ENCODE measurements at regions not wholly inside any gene's neighbourhood (a gene's known extent, or its start where the extent isn't known, plus 50 kb on each side); places are given as distances from the start of the nearest gene placed in this dataset.

DNA sequence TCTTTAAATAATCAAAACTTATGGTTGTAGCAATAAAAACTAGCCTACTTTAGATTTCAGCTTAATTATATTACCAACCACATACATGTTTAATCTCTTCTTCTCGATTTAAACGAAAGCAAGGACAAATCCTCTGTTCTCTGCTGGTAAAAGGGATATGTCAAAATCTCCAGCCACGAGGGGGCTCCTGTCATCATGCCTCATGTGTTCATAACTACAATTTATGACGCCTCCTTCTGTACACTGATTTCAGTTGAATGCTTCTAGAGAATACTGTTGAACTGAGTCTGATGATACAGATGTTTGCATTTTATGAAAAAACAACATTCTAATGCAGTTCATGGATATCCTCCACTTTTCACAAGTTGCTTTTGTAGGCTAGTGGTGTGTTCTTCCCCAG, 220.0 kb upstream of the DPP6 start:
- ChIA-PET POLR2A (no interaction called here), CTCF (no interaction called here)
- Histone ChIP-seq H3K4me1 (ENCODE audit: control insufficient read depth, insufficient read depth, low read length) (no peaks in the 10 kb centered on the region), H3K9me3 (ENCODE audit: control insufficient read depth, insufficient read depth, low read depth, low read length) (no peaks in the 10 kb centered on the region), H3K4me3 (ENCODE audit: low read depth, low read length) (no peak overlapping the region), H3K36me3 (ENCODE audit: control insufficient read depth in 2 of 2, insufficient read depth in 1 of 2, low read length in 2 of 2) (no peaks in the 10 kb centered on the region), H3K27ac (ENCODE audit: extremely low read depth, low read depth, low read length) (no peak overlapping the region)
- TF ChIP-seq ZNF544 (tag by site-specific recombination; IDR thresholded peaks at IDR 0.05) (no peak), ZNF114 (tag by site-specific recombination; IDR thresholded peaks at IDR 0.05) (no peak), ZNF610 (tag by site-specific recombination; IDR thresholded peaks at IDR 0.05; ENCODE audit: borderline replicate concordance) (no peak), ZNF266 (tag by site-specific recombination; IDR thresholded peaks at IDR 0.05; ENCODE audit: low read depth) (no peak), ZNF555 (tag by site-specific recombination; conservative IDR thresholded peaks at IDR 0.05) (no peak), ZNF16 (tag by site-specific recombination; IDR thresholded peaks at IDR 0.05; ENCODE audit: low read depth) (no peak), ZNF626 (tag by site-specific recombination; IDR thresholded peaks at IDR 0.05) (no peak), ZNF169 (tag by site-specific recombination; IDR thresholded peaks at IDR 0.05) (no peak), ZNF792 (tag by site-specific recombination; IDR thresholded peaks at IDR 0.05) (no peak), ZNF423 (tag by site-specific recombination; IDR thresholded peaks at IDR 0.05) (no peak), ZNF560 (tag by site-specific recombination; IDR thresholded peaks at IDR 0.05; ENCODE audit: borderline replicate concordance) (no peak), EGR2 (tag by site-specific recombination; IDR thresholded peaks at IDR 0.05; ENCODE audit: low read depth) (no peak), ZNF596 (tag by site-specific recombination; IDR thresholded peaks at IDR 0.05) (no peak), ZBTB48 (tag by site-specific recombination; IDR thresholded peaks at IDR 0.05) (no peak), ZXDB (tag by site-specific recombination; IDR thresholded peaks at IDR 0.05) (no peak)
- TF ChIP-seq, protein P1, sequence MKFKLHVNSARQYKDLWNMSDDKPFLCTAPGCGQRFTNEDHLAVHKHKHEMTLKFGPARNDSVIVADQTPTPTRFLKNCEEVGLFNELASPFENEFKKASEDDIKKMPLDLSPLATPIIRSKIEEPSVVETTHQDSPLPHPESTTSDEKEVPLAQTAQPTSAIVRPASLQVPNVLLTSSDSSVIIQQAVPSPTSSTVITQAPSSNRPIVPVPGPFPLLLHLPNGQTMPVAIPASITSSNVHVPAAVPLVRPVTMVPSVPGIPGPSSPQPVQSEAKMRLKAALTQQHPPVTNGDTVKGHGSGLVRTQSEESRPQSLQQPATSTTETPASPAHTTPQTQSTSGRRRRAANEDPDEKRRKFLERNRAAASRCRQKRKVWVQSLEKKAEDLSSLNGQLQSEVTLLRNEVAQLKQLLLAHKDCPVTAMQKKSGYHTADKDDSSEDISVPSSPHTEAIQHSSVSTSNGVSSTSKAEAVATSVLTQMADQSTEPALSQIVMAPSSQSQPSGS (tag by site-specific recombination; IDR thresholded peaks at IDR 0.05; ENCODE audit: low read depth), result no peak
- TF ChIP-seq, protein P2, sequence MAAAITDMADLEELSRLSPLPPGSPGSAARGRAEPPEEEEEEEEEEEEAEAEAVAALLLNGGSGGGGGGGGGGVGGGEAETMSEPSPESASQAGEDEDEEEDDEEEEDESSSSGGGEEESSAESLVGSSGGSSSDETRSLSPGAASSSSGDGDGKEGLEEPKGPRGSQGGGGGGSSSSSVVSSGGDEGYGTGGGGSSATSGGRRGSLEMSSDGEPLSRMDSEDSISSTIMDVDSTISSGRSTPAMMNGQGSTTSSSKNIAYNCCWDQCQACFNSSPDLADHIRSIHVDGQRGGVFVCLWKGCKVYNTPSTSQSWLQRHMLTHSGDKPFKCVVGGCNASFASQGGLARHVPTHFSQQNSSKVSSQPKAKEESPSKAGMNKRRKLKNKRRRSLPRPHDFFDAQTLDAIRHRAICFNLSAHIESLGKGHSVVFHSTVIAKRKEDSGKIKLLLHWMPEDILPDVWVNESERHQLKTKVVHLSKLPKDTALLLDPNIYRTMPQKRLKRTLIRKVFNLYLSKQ (tag by site-specific recombination; IDR thresholded peaks at IDR 0.05; ENCODE audit: borderline replicate concordance), result no peak
- TF ChIP-seq, protein P3, sequence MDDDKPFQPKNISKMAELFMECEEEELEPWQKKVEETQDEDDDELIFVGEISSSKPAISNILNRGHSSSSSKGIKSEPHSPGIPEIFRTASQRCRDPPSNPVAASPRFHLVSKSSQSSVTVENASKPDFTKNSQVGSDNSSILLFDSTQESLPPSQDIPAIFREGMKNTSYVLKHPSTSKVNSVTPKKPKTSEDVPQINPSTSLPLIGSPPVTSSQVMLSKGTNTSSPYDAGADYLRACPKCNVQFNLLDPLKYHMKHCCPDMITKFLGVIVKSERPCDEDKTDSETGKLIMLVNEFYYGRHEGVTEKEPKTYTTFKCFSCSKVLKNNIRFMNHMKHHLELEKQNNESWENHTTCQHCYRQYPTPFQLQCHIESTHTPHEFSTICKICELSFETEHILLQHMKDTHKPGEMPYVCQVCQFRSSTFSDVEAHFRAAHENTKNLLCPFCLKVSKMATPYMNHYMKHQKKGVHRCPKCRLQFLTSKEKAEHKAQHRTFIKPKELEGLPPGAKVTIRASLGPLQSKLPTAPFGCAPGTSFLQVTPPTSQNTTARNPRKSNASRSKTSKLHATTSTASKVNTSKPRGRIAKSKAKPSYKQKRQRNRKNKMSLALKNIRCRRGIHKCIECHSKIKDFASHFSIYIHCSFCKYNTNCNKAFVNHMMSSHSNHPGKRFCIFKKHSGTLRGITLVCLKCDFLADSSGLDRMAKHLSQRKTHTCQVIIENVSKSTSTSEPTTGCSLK (tag by site-specific recombination; IDR thresholded peaks at IDR 0.05), result no peak

DNA sequence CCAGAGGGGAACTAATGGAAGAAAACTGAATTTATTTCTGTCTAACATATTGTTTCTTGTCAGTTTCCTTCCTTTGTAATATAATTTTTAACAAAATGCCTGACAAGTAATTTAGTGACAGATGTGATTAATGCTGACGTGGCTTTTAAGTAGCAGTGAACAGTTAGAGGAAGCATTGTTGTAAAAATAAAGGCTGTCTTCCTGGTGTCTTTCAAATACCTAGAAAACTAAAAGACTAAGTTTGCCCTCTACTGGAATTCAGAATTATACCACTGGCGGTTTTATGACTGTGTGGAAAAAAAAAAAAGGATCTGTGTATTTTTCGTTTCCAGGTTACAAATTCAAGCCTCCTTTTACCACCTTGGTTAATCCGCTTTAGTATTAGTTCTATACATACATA, 217.1 kb upstream of the DPP6 start:
- Histone ChIP-seq H3K36me3 (ENCODE audit: control insufficient read depth in 2 of 2, insufficient read depth in 1 of 2, low read length in 2 of 2) (no peaks in the 10 kb centered on the region), H3K27ac (ENCODE audit: extremely low read depth, low read depth, low read length) (no peak overlapping the region), H3K4me3 (ENCODE audit: low read depth, low read length) (no peak overlapping the region), H3K9me3 (ENCODE audit: control insufficient read depth, insufficient read depth, low read depth, low read length) (no peaks in the 10 kb centered on the region), H3K4me1 (ENCODE audit: control insufficient read depth, insufficient read depth, low read length) (no peaks in the 10 kb centered on the region)
- ChIA-PET POLR2A (no interaction called here), CTCF (no interaction called here)
- TF ChIP-seq, protein P4, sequence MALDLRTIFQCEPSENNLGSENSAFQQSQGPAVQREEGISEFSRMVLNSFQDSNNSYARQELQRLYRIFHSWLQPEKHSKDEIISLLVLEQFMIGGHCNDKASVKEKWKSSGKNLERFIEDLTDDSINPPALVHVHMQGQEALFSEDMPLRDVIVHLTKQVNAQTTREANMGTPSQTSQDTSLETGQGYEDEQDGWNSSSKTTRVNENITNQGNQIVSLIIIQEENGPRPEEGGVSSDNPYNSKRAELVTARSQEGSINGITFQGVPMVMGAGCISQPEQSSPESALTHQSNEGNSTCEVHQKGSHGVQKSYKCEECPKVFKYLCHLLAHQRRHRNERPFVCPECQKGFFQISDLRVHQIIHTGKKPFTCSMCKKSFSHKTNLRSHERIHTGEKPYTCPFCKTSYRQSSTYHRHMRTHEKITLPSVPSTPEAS (tag by site-specific recombination; IDR thresholded peaks at IDR 0.05), result no peak
- no peak for TF ChIP-seq ZNF221 (tag by site-specific recombination; IDR thresholded peaks at IDR 0.05; ENCODE audit: borderline replicate concordance)
- no peak for TF ChIP-seq PRDM1 (tag by site-specific recombination; IDR thresholded peaks at IDR 0.05)
- no peak for TF ChIP-seq ZSCAN30 (tag by site-specific recombination; IDR thresholded peaks at IDR 0.05)
- TF ChIP-seq ZNF24 (tag by site-specific recombination; IDR thresholded peaks at IDR 0.05), result no peak
- no peak for TF ChIP-seq MYNN (tag by site-specific recombination; IDR thresholded peaks at IDR 0.05; ENCODE audit: borderline replicate concordance)
